ENCODE measurements at regions not wholly inside any gene's neighbourhood (a gene's known extent, or its start where the extent isn't known, plus 50 kb on each side); places are given as distances from the start of the nearest gene placed in this dataset.

DNA sequence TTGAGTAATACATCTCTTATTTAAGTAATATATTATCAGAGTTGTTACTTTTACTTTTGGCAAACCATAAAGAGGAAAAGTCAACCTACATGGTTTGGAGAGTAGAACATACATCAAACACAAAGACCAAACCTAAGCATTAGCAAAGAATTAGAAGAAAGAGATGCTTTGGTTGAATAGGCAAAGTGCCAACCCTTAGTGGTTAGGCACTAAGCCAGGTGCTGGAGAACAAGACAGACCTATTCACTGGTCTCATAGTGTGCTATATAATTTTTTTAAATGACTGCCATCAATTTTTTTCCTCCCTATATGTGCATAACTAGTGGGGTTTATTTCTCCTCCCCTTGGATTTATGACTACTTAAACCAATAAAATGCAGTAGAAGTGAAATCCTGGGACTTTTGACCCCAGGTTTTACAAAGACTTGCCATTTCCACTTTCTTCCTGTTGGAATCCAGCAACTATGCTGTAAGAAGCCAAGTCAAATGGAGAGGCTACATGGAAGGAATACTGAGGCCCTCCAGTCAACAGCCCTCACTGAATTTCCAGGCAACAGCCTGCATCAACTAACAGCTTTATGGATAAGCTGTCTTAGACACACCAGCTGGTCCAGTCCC is 69.8 kb upstream of the HAO2 start:
- Mint-ChIP-seq H3K27me3 (peaks cover 13 to 32% of the 10 kb centered on the region in 2 donors), H3K9me3 (no peaks in the 10 kb centered on the region), H3K36me3 (no peaks in the 10 kb centered on the region), H3K4me3 (no peak overlapping the region), H3K27ac (no peak overlapping the region), H3K4me1 (no peaks in the 10 kb centered on the region)
- DNase-seq (no peak), ATAC-seq (replicated peaks) (no peak)

DNA sequence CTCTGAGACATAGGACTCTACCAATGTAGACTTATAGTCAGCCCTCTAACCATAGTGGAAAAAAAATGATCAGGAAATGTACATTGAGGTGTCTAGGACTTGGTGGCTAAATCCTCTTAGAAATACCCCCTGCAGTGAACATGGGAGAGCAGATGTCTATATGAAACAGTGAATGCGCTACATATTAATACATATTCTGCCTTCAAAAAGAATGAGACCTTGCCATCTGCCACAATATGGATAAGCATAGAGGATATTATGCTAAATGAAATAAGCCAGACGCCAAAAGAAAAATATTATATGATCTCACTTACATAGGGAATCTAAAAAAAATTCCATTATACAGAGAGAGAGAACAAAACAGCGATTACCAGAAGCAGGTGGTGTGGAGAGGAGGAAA is 66.6 kb upstream of the HAO2 start:
- H3K36me3 Mint-ChIP-seq, result no peaks in the 10 kb centered on the region
- H3K27ac Mint-ChIP-seq, result no peak overlapping the region
- H3K4me1 Mint-ChIP-seq, result no peaks in the 10 kb centered on the region
- DNase-seq (no peak), ATAC-seq (replicated peaks) (no peak)
- peaks cover 13 to 25% of the 10 kb centered on the region in 2 donors for H3K27me3 Mint-ChIP-seq
- no peak overlapping the region for H3K4me3 Mint-ChIP-seq
- peaks cover 0 to 1% of the 10 kb centered on the region in 2 donors for H3K9me3 Mint-ChIP-seq

DNA sequence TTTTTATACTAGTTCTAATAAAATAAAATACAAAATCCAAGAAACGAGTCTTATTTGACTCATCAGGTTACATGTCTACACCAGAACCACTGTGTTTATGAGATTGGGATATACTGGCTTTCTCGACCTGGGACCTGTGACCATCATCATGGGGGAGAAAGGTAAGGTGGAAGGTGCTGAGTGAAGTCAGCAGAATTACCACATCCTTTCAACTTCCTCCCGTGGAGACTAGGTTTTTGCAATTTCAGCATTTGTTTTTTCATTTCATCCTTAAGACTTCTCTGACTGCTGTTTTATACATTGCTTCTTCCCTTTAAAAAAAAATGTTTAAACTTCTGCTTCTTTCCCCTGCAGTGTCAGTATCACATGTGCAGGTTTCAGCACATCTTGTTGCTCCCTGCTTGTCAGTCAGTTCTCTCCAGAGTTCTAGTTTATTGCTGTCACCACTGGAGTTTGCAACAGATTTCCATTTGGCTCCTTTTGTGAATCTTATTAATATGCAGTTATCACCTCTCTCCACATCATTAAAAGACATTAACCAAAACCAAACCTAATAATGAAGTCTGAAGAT is 60.4 kb upstream of the HAO2 start:
- H3K36me3 Mint-ChIP-seq, result no peaks in the 10 kb centered on the region
- DNase-seq (no peak), ATAC-seq (replicated peaks) (no peak)
- H3K27ac Mint-ChIP-seq, result no peak overlapping the region
- H3K4me1 Mint-ChIP-seq, result no peaks in the 10 kb centered on the region
- peaks cover 22 to 25% of the 10 kb centered on the region in 2 donors for H3K27me3 Mint-ChIP-seq
- H3K9me3 Mint-ChIP-seq, result peaks cover 0 to 1% of the 10 kb centered on the region in 2 donors
- no peak overlapping the region for H3K4me3 Mint-ChIP-seq

GRCh38 chr1:119308806-119309205 is 59.8 kb upstream of the HAO2 start:
- H3K27ac Mint-ChIP-seq, result no peak overlapping the region
- H3K9me3 Mint-ChIP-seq, result peaks cover 0 to 1% of the 10 kb centered on the region in 2 donors
- H3K27me3 Mint-ChIP-seq, result peaks cover 23 to 27% of the 10 kb centered on the region in 2 donors
- no peaks in the 10 kb centered on the region for H3K4me1 Mint-ChIP-seq
- ATAC-seq (replicated peaks) (no peak), DNase-seq (no peak)
- no peak overlapping the region for H3K4me3 Mint-ChIP-seq
- no peaks in the 10 kb centered on the region for H3K36me3 Mint-ChIP-seq

DNA sequence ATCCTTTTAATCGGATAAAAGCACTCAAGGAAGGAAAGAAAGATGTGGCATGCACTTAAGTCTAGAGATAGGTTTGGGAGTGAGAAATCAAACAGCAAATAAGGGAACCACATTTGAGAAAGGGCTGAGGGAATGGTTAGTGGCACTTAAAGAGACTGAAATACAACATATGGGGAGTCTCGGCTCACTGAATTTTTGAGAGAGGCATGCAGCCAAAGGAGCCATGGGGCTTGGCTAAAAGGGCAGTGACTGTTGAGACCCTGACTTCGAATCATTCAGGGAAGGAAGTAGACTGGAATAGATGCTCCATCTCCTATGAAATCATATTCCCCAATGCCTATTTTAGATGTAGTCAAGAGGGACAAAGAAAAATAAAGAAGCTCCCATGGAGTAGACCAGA is 58.3 kb upstream of the HAO2 start:
- H3K27ac Mint-ChIP-seq, result no peak overlapping the region
- no peaks in the 10 kb centered on the region for H3K9me3 Mint-ChIP-seq
- peaks cover 30 to 34% of the 10 kb centered on the region in 2 donors for H3K27me3 Mint-ChIP-seq
- no peaks in the 10 kb centered on the region for H3K4me1 Mint-ChIP-seq
- ATAC-seq (replicated peaks) (no peak), DNase-seq (no peak)
- no peak overlapping the region for H3K4me3 Mint-ChIP-seq
- H3K36me3 Mint-ChIP-seq, result no peaks in the 10 kb centered on the region

DNA sequence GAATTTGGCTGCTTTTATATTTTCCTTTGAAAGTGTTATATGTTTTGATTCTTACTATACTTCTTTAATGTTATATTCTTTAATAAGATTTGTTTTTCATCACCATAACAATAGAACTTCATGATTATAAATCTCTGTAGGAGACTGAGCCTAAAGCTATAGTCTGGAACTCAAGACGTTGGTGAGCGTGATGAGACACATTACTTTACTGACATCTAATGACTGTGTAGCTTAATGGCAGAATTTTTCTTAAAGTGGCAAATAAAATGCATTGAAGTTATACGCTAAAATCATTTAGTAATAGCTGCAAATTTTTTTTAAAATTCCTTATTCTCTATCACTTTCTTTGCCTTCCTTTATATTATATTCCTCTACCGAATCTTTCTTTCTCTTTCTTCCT is 56.1 kb upstream of the HAO2 start:
- Mint-ChIP-seq H3K36me3 (no peaks in the 10 kb centered on the region), H3K9me3 (no peaks in the 10 kb centered on the region), H3K4me1 (no peaks in the 10 kb centered on the region), H3K4me3 (no peak overlapping the region), H3K27me3 (peaks cover 25 to 34% of the 10 kb centered on the region in 2 donors), H3K27ac (no peak overlapping the region)
- DNase-seq (no peak), ATAC-seq (replicated peaks) (no peak)

GRCh38 chr1:119314001-119314796 is 54.4 kb upstream of the HAO2 start:
- Mint-ChIP-seq H3K27me3 (peaks cover 20 to 24% of the 10 kb centered on the region in 2 donors), H3K4me1 (no peaks in the 10 kb centered on the region), H3K27ac (no peak overlapping the region), H3K36me3 (no peaks in the 10 kb centered on the region), H3K9me3 (no peaks in the 10 kb centered on the region), H3K4me3 (no peak overlapping the region)
- no peak for DNase-seq
- no peak for ATAC-seq (replicated peaks)

DNA sequence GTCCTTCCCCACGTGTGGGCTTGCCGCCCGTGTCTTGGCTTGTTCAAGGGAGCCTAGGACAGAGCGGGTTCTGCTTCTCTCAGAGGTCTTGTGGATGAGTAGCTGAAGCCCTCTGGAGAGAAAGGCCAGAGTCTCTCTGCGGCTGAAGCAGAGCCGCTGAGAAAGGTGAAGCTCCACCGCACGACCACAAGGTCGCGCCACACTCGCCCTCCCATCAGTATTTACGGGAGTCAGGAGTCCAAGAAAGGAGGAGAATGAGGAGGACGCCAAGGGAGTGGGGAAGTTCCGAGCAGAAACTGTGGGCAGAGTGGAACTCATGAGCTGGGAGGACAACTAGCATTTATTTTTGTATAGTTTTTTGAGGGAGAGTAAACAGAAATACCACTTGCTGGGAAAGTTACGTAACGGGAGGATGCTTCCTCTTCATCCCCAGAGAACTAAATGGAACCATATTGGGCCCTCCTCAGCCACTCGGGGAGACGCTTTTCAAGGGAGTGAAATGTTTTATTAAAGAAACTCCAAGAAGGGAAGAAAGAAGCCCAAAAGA is 51.6 kb upstream of the HAO2 start:
- peaks cover 0 to 2% of the 10 kb centered on the region in 2 donors for H3K9me3 Mint-ChIP-seq
- DNase-seq, result no peak
- no peak overlapping the region for H3K4me3 Mint-ChIP-seq

DNA sequence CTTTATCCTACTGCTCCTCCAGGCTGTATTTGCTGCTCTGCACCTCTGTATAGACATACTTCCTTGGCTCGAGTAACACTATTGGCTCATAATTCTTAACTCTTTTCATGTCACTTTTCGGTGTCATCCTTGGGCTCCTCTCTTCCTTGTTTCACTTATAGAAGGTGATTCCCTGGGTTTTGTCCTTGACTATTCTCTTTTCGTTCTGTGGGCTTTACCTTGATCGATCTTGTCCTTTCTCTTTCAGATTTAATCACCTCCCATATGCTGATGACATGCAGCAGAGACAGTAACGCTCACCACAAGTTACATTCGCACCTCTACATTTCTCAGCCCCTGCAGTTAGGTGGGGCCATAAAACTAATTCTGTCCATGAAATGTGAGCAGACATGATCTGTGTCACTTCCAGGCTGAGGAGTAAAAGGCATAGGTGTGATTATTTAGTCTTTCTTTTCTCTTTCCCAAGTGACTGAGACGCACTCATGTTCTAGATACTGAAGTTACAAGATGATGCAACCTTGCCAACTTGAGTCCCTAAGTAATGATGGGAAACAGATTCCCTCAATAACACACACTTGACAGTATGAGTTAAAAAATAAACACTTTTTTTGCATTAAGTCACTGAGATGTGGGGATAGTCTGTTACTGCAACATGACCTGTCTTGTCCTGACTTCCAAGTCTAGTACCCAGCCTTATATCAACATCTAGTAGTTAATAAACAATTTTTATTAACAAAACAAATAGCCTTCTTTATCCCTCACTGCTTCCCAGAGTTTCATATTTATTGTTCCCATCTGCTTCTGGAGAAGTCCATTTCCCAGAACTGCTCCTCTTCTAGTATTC is 49.9 kb upstream of the HAO2 start:
- H3K9me3 Mint-ChIP-seq, result peaks cover 0 to 2% of the 10 kb centered on the region in 2 donors
- DNase-seq (no peak), ATAC-seq (replicated peaks) (no peak)
- peaks cover 0 to 2% of the 10 kb centered on the region in 2 donors for H3K36me3 Mint-ChIP-seq
- H3K4me3 Mint-ChIP-seq, result no peak overlapping the region
- no peak overlapping the region for H3K27ac Mint-ChIP-seq
- H3K27me3 Mint-ChIP-seq, result peaks cover 9 to 13% of the 10 kb centered on the region in 2 donors
- peaks cover 5 to 6% of the 10 kb centered on the region in 2 donors for H3K4me1 Mint-ChIP-seq

More for the DNA sequence above, 51.6 kb upstream of the HAO2 start:
- ATAC-seq (replicated peaks), result no peak
- H3K36me3 Mint-ChIP-seq, result peaks cover 0 to 2% of the 10 kb centered on the region in 2 donors
- no peaks in the 10 kb centered on the region for H3K4me1 Mint-ChIP-seq
- no peak overlapping the region for H3K27ac Mint-ChIP-seq
- H3K27me3 Mint-ChIP-seq, result peaks cover 13 to 16% of the 10 kb centered on the region in 2 donors
